ENCODE measurements at regions not wholly inside any gene's neighbourhood (a gene's known extent, or its start where the extent isn't known, plus 50 kb on each side); places are given as distances from the start of the nearest gene placed in this dataset.

DNA sequence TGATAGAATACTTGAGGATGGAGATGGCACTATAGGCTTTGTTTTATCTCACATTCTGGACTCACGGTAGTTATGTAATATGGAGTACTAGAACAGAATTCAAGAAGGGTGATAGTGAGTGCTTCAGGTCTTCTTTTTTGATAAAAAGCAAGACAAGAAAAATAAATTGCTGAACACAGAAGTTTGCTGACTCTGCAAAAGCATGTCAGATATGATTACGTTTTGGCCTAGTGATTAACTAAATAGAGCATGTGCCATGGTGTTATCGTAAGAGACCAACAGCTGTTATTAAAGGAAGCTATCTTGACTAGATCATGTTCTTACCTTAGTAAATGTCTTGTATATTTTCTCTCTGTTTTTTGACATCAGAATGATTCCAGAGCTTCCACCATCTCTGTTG, 436.9 kb upstream of the LCORL start:
- DNase-seq (ENCODE audit: low read depth, low spot score) = no peak
- H3K4me3 ChIP-seq (ENCODE audit: low read depth, low read length) = no peak overlapping the region
- CTCF ChIA-PET = no interaction called here
- TF ChIP-seq, protein P1, sequence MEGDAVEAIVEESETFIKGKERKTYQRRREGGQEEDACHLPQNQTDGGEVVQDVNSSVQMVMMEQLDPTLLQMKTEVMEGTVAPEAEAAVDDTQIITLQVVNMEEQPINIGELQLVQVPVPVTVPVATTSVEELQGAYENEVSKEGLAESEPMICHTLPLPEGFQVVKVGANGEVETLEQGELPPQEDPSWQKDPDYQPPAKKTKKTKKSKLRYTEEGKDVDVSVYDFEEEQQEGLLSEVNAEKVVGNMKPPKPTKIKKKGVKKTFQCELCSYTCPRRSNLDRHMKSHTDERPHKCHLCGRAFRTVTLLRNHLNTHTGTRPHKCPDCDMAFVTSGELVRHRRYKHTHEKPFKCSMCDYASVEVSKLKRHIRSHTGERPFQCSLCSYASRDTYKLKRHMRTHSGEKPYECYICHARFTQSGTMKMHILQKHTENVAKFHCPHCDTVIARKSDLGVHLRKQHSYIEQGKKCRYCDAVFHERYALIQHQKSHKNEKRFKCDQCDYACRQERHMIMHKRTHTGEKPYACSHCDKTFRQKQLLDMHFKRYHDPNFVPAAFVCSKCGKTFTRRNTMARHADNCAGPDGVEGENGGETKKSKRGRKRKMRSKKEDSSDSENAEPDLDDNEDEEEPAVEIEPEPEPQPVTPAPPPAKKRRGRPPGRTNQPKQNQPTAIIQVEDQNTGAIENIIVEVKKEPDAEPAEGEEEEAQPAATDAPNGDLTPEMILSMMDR (IDR thresholded peaks at IDR 0.05; ENCODE audit: insufficient read depth, low read length, missing control alignments) = no peak
- POLR2A ChIA-PET = no interaction called here

DNA sequence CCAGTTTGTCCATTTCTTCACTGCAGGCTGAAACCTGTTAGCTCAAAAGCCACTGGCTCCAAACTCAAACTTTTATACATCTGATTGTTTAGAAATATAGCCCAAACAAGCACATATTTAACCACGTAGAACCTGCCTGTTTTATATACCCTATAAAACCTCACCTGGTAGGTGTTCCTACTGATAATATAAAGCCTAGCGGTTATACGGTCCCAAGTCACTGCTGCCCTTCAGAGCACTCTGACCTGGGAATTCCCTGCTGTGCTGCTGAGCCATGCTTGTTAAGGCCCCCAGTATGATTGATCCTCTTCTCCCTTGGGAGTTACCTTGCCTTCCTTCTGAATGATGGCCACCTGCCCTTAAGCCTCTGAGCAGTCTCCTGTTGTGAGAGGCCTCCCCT, 432.8 kb upstream of the LCORL start:
- no peak for DNase-seq (ENCODE audit: low read depth, low spot score)
- no peak overlapping the region for H3K4me3 ChIP-seq (ENCODE audit: low read depth, low read length)
- TF ChIP-seq, protein P1 (IDR thresholded peaks at IDR 0.05; ENCODE audit: insufficient read depth, low read length, missing control alignments) = no peak
- ChIA-PET POLR2A (no interaction called here), CTCF (no interaction called here)

DNA sequence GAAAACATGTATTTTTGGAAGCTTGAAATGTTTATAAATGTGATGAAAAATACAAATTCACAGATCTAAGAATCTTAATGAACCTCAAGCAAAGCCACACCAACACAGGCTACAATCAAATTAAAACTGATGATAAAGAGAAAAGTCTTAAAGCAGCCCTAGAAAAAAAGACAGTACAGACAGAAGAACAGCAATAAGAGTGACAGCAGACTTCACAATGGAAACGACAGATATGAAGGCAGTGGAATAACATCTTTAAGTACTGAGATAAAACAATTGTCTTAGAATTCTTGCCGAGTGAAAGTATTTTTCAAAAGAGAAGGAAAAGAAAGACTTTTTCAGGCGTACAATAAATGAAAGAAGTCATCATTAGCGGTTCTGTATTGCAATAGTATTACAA, 423.6 kb upstream of the LCORL start:
- POLR2A ChIA-PET = no interaction called here
- H3K4me3 ChIP-seq (ENCODE audit: low read depth, low read length) = no peak overlapping the region
- TF ChIP-seq, protein P1 (IDR thresholded peaks at IDR 0.05; ENCODE audit: insufficient read depth, low read length, missing control alignments) = no peak
- no peak for DNase-seq (ENCODE audit: low read depth, low spot score)
- CTCF ChIA-PET = no interaction called here

DNA sequence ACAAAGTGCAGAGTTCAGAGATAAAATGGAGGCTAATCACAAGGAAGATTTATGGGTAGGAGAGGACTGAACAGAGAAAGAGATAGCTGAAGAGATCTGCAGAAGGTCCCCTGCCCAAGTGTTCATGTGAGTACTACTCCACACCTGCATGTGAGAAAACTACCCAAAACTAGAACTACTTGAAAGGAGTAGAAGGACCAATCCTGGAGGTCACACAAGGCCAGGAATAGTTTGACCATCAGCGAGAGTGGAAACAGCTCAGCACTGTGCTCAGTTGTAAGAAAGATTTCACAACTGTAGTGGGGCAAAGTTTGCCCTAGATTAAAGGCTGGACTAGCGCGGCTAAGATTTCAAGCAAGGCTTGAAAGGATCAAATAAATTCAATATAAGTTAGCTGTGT, 422.7 kb upstream of the LCORL start:
- TF ChIP-seq, protein P1 (IDR thresholded peaks at IDR 0.05; ENCODE audit: insufficient read depth, low read length, missing control alignments) = no peak
- CTCF ChIA-PET = no interaction called here

DNA sequence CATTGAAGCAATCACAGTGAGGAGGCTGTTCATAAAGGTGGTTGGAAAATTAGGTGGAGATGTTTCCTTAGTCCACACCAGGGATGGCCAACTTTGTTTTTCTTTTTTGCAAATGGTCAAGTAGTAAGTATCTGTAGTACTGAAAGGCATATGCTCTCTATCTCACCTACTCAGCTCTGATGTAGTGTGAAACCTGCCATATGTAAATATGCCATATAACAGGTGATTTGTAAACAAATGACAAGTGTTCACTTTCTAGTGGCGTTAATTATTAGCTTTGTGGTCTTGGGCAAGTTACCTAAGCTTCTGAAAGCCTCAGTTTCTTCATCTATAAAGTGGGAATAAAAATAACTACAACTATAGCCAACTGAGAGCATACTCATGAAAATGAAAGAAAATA, 421.4 kb upstream of the LCORL start:
- no peak for DNase-seq (ENCODE audit: low read depth, low spot score)
- POLR2A ChIA-PET = no interaction called here
- CTCF ChIA-PET = no interaction called here
- TF ChIP-seq, protein P1 (IDR thresholded peaks at IDR 0.05; ENCODE audit: insufficient read depth, low read length, missing control alignments) = no peak
- H3K4me3 ChIP-seq (ENCODE audit: low read depth, low read length) = no peak overlapping the region

More for the DNA sequence above, 422.7 kb upstream of the LCORL start:
- POLR2A ChIA-PET = no interaction called here
- no peak overlapping the region for H3K4me3 ChIP-seq (ENCODE audit: low read depth, low read length)
- no peak for DNase-seq (ENCODE audit: low read depth, low spot score)

DNA sequence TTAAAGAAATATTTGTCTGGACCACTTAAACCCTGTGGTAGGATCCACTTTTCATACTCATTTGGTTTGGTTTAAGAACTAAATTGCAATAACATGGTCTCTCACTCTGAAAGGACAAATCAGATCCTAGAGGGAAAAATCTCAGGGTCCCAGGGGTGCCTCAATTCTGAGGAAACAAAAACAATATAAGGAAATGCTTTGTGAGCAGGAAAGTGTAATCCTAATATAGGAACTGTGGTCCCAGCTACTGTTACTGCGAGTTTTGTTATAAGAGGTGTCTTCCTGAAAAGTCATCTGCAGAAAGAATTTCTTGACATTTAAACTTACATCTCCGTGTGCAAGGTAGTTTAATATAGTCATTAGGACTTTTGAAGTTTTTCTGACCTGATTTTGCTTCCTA, 420.1 kb upstream of the LCORL start:
- no peak overlapping the region for H3K4me3 ChIP-seq (ENCODE audit: low read depth, low read length)
- ChIA-PET POLR2A (no interaction called here), CTCF (no interaction called here)
- DNase-seq (ENCODE audit: low read depth, low spot score) = no peak
- TF ChIP-seq, protein P1 (IDR thresholded peaks at IDR 0.05; ENCODE audit: insufficient read depth, low read length, missing control alignments) = no peak

Measured in AG04449 (cell line).